Activated CD4-positive, alpha-beta T cell treated with anti-CD3 and anti-CD28 coated beads for 36 hours (primary cell): ENCODE measurements at regions not wholly inside any gene's neighbourhood (a gene's known extent, or its start where the extent isn't known, plus 50 kb on each side); places are given as distances from the start of the nearest gene placed in this dataset.

Experiments
- ATAC-seq: fragments of 200-7000 bp; cut with Tn5 transposase; one replicate; pipeline ENCODE4 v1.10.0; 2021; ENCODE audit warnings: mild to moderate bottlenecking, moderate library complexity
- CTCF ChIA-PET: fragments of 350-600 bp; sonication (Branson Sonifier 250); formaldehyde crosslinking; loops from one replicate; lab custom pipeline; 2021; ENCODE audit warnings: antibody characterized with exemption; lab: Charles Lee
- POLR2A ChIA-PET: fragments of 350-600 bp; sonication (Branson Sonifier 250); formaldehyde crosslinking; loops from one replicate; lab custom pipeline; 2021; ENCODE audit warnings: antibody characterized with exemption, inconsistent platforms; lab: Charles Lee
- DNase-seq: peaks from one replicate; pipeline ENCODE4 v3.0.0-alpha.2; 2020
- H3K27ac Mint-ChIP-seq: one replicate; pipeline ENCODE4 v1.8.0; 2021; ENCODE audit warnings: mixed read lengths
- H3K27me3 Mint-ChIP-seq: one replicate; pipeline ENCODE4 v1.8.0; 2021; ENCODE audit warnings: mixed read lengths
- H3K36me3 Mint-ChIP-seq: one replicate; pipeline ENCODE4 v1.8.0; 2021; ENCODE audit warnings: low read depth, mixed read lengths
- H3K4me1 Mint-ChIP-seq: one replicate; pipeline ENCODE4 v1.8.0; 2021; ENCODE audit warnings: mixed read lengths
- H3K4me3 Mint-ChIP-seq: one replicate; pipeline ENCODE4 v1.8.0; 2021; ENCODE audit warnings: mild to moderate bottlenecking, moderate library complexity, mixed read lengths
- H3K9me3 Mint-ChIP-seq: one replicate; pipeline ENCODE4 v1.8.0; 2021; ENCODE audit warnings: low read depth, mixed read lengths
- intact Hi-C, 2 experiments: fragments of 100-400 bp; cut with DNase I in 1 of 2; cut with micrococcal nuclease in 1 of 2; formaldehyde crosslinking; loops; one replicate each; pipeline versions ENCODE4 v1.14.2 to v1.15.1; 2022 to 2024; cut with DNase I, micrococcal nuclease

GRCh38 chr11:105227363-105227762 lies 87.8 kb upstream of the CARD18 start:
- intact Hi-C loops: no loop called here
- H3K4me3 Mint-ChIP-seq: no peak overlapping the region

GRCh38 chr11:105226766-105227165 lies 87.2 kb upstream of the CARD18 start:
- intact Hi-C loops: no loop called here
- no peak overlapping the region for H3K4me3 Mint-ChIP-seq
- peaks cover 15% of the 10 kb centered on the region for H3K27me3 Mint-ChIP-seq
- no peak for DNase-seq
- no peaks in the 10 kb centered on the region for H3K36me3 Mint-ChIP-seq
- H3K27ac Mint-ChIP-seq: no peak overlapping the region
- ATAC-seq: no peak
- no peaks in the 10 kb centered on the region for H3K9me3 Mint-ChIP-seq
- no peaks in the 10 kb centered on the region for H3K4me1 Mint-ChIP-seq
- CTCF ChIA-PET: no interaction called here
- POLR2A ChIA-PET: no interaction called here

More at GRCh38 chr11:105227363-105227762, 87.8 kb upstream of the CARD18 start:
- no peak for DNase-seq
- no peak overlapping the region for H3K27ac Mint-ChIP-seq
- no peaks in the 10 kb centered on the region for H3K36me3 Mint-ChIP-seq
- H3K27me3 Mint-ChIP-seq: peaks cover 15% of the 10 kb centered on the region
- POLR2A ChIA-PET: no interaction called here
- CTCF ChIA-PET: no interaction called here
- no peak for ATAC-seq
- H3K4me1 Mint-ChIP-seq: no peaks in the 10 kb centered on the region
- H3K9me3 Mint-ChIP-seq: no peaks in the 10 kb centered on the region

- ATAC-seq: no peak
- H3K36me3 Mint-ChIP-seq: no peaks in the 10 kb centered on the region
These were observed 86.5 kb upstream of the CARD18 start for GRCh38 chr11:105226091-105226490.

GRCh38 chr11:105224482-105225253 lies 85.1 kb upstream of the CARD18 start:
- Mint-ChIP-seq H3K9me3 (no peaks in the 10 kb centered on the region), H3K4me3 (no peak overlapping the region), H3K4me1 (no peaks in the 10 kb centered on the region), H3K27me3 (peaks cover 10% of the 10 kb centered on the region), H3K27ac (no peak overlapping the region), H3K36me3 (no peaks in the 10 kb centered on the region)
- POLR2A ChIA-PET: no interaction called here
- intact Hi-C loops: no loop called here
- CTCF ChIA-PET: no interaction called here
- ATAC-seq (no peak), DNase-seq (no peak)

More at GRCh38 chr11:105226091-105226490, 86.5 kb upstream of the CARD18 start:
- Mint-ChIP-seq H3K4me3 (no peak overlapping the region), H3K27ac (no peak overlapping the region), H3K9me3 (no peaks in the 10 kb centered on the region), H3K4me1 (no peaks in the 10 kb centered on the region), H3K27me3 (peaks cover 15% of the 10 kb centered on the region)
- ChIA-PET CTCF (no interaction called here), POLR2A (no interaction called here)
- intact Hi-C loops: no loop called here
- no peak for DNase-seq

- Mint-ChIP-seq H3K4me1 (no peaks in the 10 kb centered on the region), H3K4me3 (no peak overlapping the region), H3K9me3 (no peaks in the 10 kb centered on the region), H3K36me3 (no peaks in the 10 kb centered on the region), H3K27ac (no peak overlapping the region), H3K27me3 (peaks cover 6% of the 10 kb centered on the region)
- ChIA-PET POLR2A (no interaction called here), CTCF (no interaction called here)
- ATAC-seq: no peak
- intact Hi-C loops: no loop called here
- no peak for DNase-seq
These were observed 80.6 kb upstream of the CARD18 start for GRCh38 chr11:105220121-105220520.

- intact Hi-C loops: no loop called here
- no peak overlapping the region for H3K4me3 Mint-ChIP-seq
- no peak for ATAC-seq
- no peaks in the 10 kb centered on the region for H3K9me3 Mint-ChIP-seq
- ChIA-PET CTCF (no interaction called here), POLR2A (no interaction called here)
- H3K4me1 Mint-ChIP-seq: no peaks in the 10 kb centered on the region
- no peaks in the 10 kb centered on the region for H3K36me3 Mint-ChIP-seq
- no peak for DNase-seq
- H3K27me3 Mint-ChIP-seq: peaks cover 3% of the 10 kb centered on the region
- H3K27ac Mint-ChIP-seq: no peak overlapping the region
These were observed 80.1 kb upstream of the CARD18 start for GRCh38 chr11:105219670-105220069.

GRCh38 chr11:105219269-105219668 lies 79.7 kb upstream of the CARD18 start:
- Mint-ChIP-seq H3K27me3 (peaks cover 3% of the 10 kb centered on the region), H3K4me1 (no peaks in the 10 kb centered on the region), H3K9me3 (no peaks in the 10 kb centered on the region), H3K36me3 (no peaks in the 10 kb centered on the region), H3K27ac (no peak overlapping the region), H3K4me3 (no peak overlapping the region)
- ChIA-PET CTCF (no interaction called here), POLR2A (no interaction called here)
- DNase-seq (peak; percentile 7), ATAC-seq (no peak)
- intact Hi-C loops: no loop called here

GRCh38 chr11:105215528-105215927 lies 76.0 kb upstream of the CARD18 start:
- no peaks in the 10 kb centered on the region for H3K36me3 Mint-ChIP-seq
- DNase-seq: no peak

GRCh38 chr11:105211806-105212554 lies 72.4 kb upstream of the CARD18 start:
- Mint-ChIP-seq H3K27ac (no peak overlapping the region), H3K9me3 (no peaks in the 10 kb centered on the region), H3K4me3 (no peak overlapping the region), H3K4me1 (no peaks in the 10 kb centered on the region), H3K27me3 (peaks cover 4% of the 10 kb centered on the region), H3K36me3 (no peaks in the 10 kb centered on the region)
- intact Hi-C loops: no loop called here
- ChIA-PET POLR2A (no interaction called here), CTCF (interaction anchor here (1.0 kb wide), 1 partner anchor 18 kb away, joined by 3 read pairs; no protein-coding TSS in a partner anchor)
- no peak for ATAC-seq
- DNase-seq: no peak

More at GRCh38 chr11:105215528-105215927, 76.0 kb upstream of the CARD18 start:
- CTCF ChIA-PET: interaction anchor here (0.8 kb wide), 1 partner anchor 12 kb away, joined by 3 read pairs; no protein-coding TSS in a partner anchor
- H3K4me3 Mint-ChIP-seq: no peak overlapping the region
- no peak for ATAC-seq
- no peak overlapping the region for H3K27ac Mint-ChIP-seq
- H3K4me1 Mint-ChIP-seq: no peaks in the 10 kb centered on the region
- intact Hi-C loops: no loop called here
- peaks cover 5% of the 10 kb centered on the region for H3K27me3 Mint-ChIP-seq
- POLR2A ChIA-PET: no interaction called here
- no peaks in the 10 kb centered on the region for H3K9me3 Mint-ChIP-seq

GRCh38 chr11:105208019-105208418 lies 68.5 kb upstream of the CARD18 start:
- ATAC-seq (no peak), DNase-seq (no peak)
- H3K27ac Mint-ChIP-seq: no peak overlapping the region
- H3K9me3 Mint-ChIP-seq: no peaks in the 10 kb centered on the region
- ChIA-PET CTCF (no interaction called here), POLR2A (no interaction called here)
- peaks cover 6% of the 10 kb centered on the region for H3K4me1 Mint-ChIP-seq
- intact Hi-C loops: no loop called here
- no peaks in the 10 kb centered on the region for H3K27me3 Mint-ChIP-seq
- no peaks in the 10 kb centered on the region for H3K36me3 Mint-ChIP-seq
- no peak overlapping the region for H3K4me3 Mint-ChIP-seq

GRCh38 chr11:105206633-105207032 lies 67.1 kb upstream of the CARD18 start:
- ATAC-seq: no peak
- no peaks in the 10 kb centered on the region for H3K9me3 Mint-ChIP-seq
- intact Hi-C loops: no loop called here
- no peaks in the 10 kb centered on the region for H3K36me3 Mint-ChIP-seq
- no peak for DNase-seq
- no peak overlapping the region for H3K4me3 Mint-ChIP-seq
- ChIA-PET CTCF (no interaction called here), POLR2A (no interaction called here)
- H3K27me3 Mint-ChIP-seq: no peaks in the 10 kb centered on the region
- no peak overlapping the region for H3K27ac Mint-ChIP-seq
- peaks cover 11% of the 10 kb centered on the region for H3K4me1 Mint-ChIP-seq

- Mint-ChIP-seq H3K36me3 (no peaks in the 10 kb centered on the region), H3K9me3 (no peaks in the 10 kb centered on the region), H3K4me3 (no peak overlapping the region), H3K27me3 (no peaks in the 10 kb centered on the region), H3K4me1 (peaks cover 11% of the 10 kb centered on the region), H3K27ac (no peak overlapping the region)
- ChIA-PET POLR2A (no interaction called here), CTCF (no interaction called here)
- intact Hi-C loops: no loop called here
- DNase-seq (no peak), ATAC-seq (no peak)
These were observed 65.1 kb upstream of the CARD18 start for GRCh38 chr11:105204636-105205035.
